IPS DF 6.9 (cell line): ENCODE measurements at regions not wholly inside any gene's neighbourhood (a gene's known extent, or its start where the extent isn't known, plus 50 kb on each side); places are given as distances from the start of the nearest gene placed in this dataset.

Source experiments
- DNase-seq: peaks from one replicate; pipeline ENCODE4 v3.0.0-alpha.2; 2013; ENCODE audit warnings: low read depth, low spot score
- H3K27ac ChIP-seq: one replicate; pipeline ENCODE4 v1.5.1; 2013; ENCODE audit warnings: low read length, control low read depth
- H3K27me3 ChIP-seq: 2 replicates; pipeline ENCODE4 v1.6.1; 2013; ENCODE audit warnings: mild to moderate bottlenecking, low read length; ENCODE audit not compliant: control insufficient read depth, insufficient read depth
- H3K36me3 ChIP-seq: 2 replicates; pipeline ENCODE4 v1.6.1; 2013; ENCODE audit warnings: low read length; ENCODE audit not compliant: control insufficient read depth, insufficient read depth
- H3K4me1 ChIP-seq: 2 replicates; pipeline ENCODE4 v1.6.1; 2013; ENCODE audit warnings: low read length; ENCODE audit not compliant: control insufficient read depth, insufficient read depth
- H3K4me3 ChIP-seq: 2 replicates; pipeline ENCODE4 v1.5.1; 2013; ENCODE audit warnings: mild to moderate bottlenecking, low read length
- H3K9me3 ChIP-seq: 2 replicates; pipeline ENCODE4 v1.6.1; 2013; ENCODE audit warnings: low read length, inconsistent platforms; ENCODE audit not compliant: control insufficient read depth, insufficient read depth
- WGBS: extraction: QIAGEN DNeasy Blood & Tissue Kit; methylation state at CpG from one replicate; pipeline ENCODE4 v1.1.7; 2013; ENCODE audit warnings: mixed read lengths, missing lambda C conversion rate; ENCODE audit not compliant: insufficient read length, insufficient coverage; 5-methylcytosine and 5-hydroxymethylcytosine counted together

DNA sequence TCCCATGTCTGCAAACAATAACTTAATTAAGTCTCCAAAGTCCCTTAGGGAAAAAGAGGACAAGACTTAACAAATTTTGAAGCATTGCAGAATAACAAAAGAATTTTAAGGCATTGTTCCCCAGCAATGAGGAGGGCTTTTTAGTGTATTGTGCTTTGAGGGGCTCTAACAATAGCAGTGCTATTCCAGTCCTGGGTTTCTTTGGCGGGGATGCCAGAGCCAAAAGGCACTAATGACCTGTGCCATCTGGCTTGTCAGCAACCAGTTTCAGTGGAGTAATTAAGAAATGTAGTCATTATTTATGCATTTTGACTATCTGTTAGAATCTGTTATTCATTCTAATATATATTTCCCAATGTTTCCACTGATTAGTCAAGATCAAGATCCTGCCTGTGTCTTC is 575.4 kb downstream of the SPRY1 start:
- Histone ChIP-seq H3K36me3 (no peaks in the 10 kb centered on the region), H3K4me1 (no peaks in the 10 kb centered on the region; the same call in 1 of the 2 replicates), H3K27me3 (no peaks in the 10 kb centered on the region), H3K4me3 (no peak overlapping the region), H3K9me3 (no peaks in the 10 kb centered on the region), H3K27ac (no peak overlapping the region)
- no peak for DNase-seq
- no CpG with 5 or more reads among the region's 1 CpG for WGBS

DNA sequence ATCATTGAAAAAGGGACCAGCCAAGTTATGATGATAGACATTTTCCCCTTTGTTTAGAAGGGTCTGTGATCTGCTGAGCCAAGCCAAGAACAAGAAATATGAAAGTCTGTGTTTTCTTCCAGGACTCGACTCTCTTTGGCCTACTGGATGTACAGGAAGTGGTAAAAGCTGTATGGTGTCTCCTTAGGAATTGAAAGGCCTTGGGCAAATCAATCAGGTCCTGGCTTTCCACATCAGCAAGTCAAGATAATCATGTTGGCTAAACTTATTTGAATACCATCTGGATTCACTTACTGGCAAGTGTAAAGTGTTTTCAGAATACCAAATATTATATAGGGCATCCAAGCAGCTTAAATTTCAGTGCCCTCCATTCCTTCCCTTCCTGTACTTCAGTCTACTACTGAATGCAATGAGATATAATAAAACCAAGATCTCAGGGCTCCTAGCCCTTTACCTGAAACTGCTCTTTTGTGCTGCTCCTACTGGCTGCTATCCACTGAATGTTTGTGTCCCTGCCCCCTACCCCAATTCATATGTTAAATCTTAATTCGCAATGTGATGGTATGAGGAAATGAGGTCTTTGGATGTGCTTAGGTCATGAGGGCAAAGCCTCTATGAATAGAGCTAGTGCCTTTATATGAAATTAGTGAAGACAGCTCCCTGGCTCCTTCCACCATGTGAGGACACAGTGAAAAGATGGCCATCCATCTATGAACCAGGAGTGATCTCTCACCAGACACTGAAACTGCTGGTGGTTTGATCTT is 578.0 kb downstream of the SPRY1 start:
- H3K36me3 ChIP-seq: no peaks in the 10 kb centered on the region
- no peak for DNase-seq
- no peak overlapping the region for H3K4me3 ChIP-seq
- H3K9me3 ChIP-seq: no peaks in the 10 kb centered on the region
- no CpG with 5 or more reads among the region's 2 CpGs for WGBS
- H3K27me3 ChIP-seq: no peaks in the 10 kb centered on the region
- no peak overlapping the region for H3K27ac ChIP-seq
- H3K4me1 ChIP-seq: no peaks in the 10 kb centered on the region; the same call in 1 of the 2 replicates

DNA sequence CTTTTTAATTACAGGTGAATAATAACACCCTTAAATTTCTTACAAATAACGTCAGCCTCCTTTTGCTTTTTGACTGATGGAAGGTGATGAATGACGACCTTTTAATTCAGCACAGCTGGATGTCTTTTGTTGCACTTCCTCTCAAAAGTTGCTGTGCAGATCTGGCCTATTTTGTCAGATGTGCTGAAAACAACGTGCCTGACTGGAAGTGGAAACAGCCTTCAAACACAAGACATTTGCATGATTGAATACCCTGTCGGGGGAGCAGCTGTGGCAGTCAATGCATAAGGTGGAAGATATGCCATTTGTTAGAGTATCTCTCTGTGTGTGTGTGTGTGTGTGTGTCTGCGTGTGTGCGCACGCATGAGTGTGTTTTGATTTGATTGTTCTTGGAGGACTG is 579.7 kb downstream of the SPRY1 start:
- no peak overlapping the region for H3K27ac ChIP-seq
- WGBS: 100% methylated on average over 1 of the region's 7 CpGs
- no peak overlapping the region for H3K4me3 ChIP-seq
- no peaks in the 10 kb centered on the region; the same call in 1 of the 2 replicates for H3K4me1 ChIP-seq
- no peak for DNase-seq
- no peaks in the 10 kb centered on the region for H3K27me3 ChIP-seq
- H3K9me3 ChIP-seq: no peaks in the 10 kb centered on the region
- no peaks in the 10 kb centered on the region for H3K36me3 ChIP-seq

- no CpG with 5 or more reads among the region's 2 CpGs for WGBS
- no peaks in the 10 kb centered on the region for H3K27me3 ChIP-seq
- no peaks in the 10 kb centered on the region for H3K36me3 ChIP-seq
- H3K9me3 ChIP-seq: no peaks in the 10 kb centered on the region
- no peak overlapping the region for H3K4me3 ChIP-seq
- H3K27ac ChIP-seq: no peak overlapping the region
- DNase-seq: no peak
- no peaks in the 10 kb centered on the region; the same call in 1 of the 2 replicates for H3K4me1 ChIP-seq
Observed at GRCh38 chr4:123976819-123977218, 580.2 kb downstream of the SPRY1 start.

GRCh38 chr4:123977641-123978081 is 581.1 kb downstream of the SPRY1 start:
- Histone ChIP-seq H3K9me3 (no peaks in the 10 kb centered on the region; the same call in 1 of the 2 replicates), H3K4me3 (no peak overlapping the region), H3K4me1 (no peaks in the 10 kb centered on the region; the same call in 1 of the 2 replicates), H3K27ac (no peak overlapping the region), H3K36me3 (no peaks in the 10 kb centered on the region), H3K27me3 (no peaks in the 10 kb centered on the region)
- no CpG with 5 or more reads among the region's 3 CpGs for WGBS
- DNase-seq: no peak

- no peaks in the 10 kb centered on the region for H3K36me3 ChIP-seq
- H3K27me3 ChIP-seq: no peaks in the 10 kb centered on the region
- H3K9me3 ChIP-seq: no peaks in the 10 kb centered on the region; the same call in 1 of the 2 replicates
- no CpG with 5 or more reads among the region's 1 CpG for WGBS
- no peaks in the 10 kb centered on the region; the same call in 1 of the 2 replicates for H3K4me1 ChIP-seq
- H3K4me3 ChIP-seq: no peak overlapping the region
- no peak for DNase-seq
- no peak overlapping the region for H3K27ac ChIP-seq
Observed at GRCh38 chr4:123978637-123979036, 582.0 kb downstream of the SPRY1 start.

DNA sequence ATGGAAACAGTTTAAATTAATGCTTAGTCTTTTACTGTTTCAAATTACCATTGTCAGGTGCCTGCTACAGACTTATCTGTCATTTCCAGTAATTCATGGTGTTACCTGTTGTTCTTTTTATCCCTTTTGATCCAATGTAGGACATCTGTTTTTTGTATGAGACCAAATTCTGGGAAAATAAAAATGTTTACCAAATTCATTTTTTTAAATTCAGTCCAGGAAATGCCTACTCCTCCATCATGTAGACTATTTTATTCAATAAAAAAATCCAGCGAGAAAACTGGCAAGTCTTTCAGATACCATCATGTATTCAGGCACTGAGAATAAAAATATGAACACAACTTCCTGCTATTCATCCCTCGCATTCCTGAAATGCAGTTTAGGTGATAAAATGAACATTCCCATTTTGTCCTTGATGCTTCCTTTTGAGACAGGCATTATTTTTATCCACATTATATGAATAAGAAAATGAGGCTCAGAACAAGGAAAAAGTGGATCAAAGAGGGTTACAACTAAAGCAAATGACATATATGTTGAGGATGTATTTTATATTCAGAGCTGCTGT is 584.2 kb downstream of the SPRY1 start:
- no CpG with 5 or more reads among the region's 2 CpGs for WGBS
- Histone ChIP-seq H3K27me3 (no peaks in the 10 kb centered on the region), H3K4me1 (no peaks in the 10 kb centered on the region), H3K27ac (no peak overlapping the region), H3K36me3 (no peaks in the 10 kb centered on the region), H3K9me3 (no peaks in the 10 kb centered on the region; the same call in 1 of the 2 replicates), H3K4me3 (no peak overlapping the region)
- DNase-seq: no peak

DNA sequence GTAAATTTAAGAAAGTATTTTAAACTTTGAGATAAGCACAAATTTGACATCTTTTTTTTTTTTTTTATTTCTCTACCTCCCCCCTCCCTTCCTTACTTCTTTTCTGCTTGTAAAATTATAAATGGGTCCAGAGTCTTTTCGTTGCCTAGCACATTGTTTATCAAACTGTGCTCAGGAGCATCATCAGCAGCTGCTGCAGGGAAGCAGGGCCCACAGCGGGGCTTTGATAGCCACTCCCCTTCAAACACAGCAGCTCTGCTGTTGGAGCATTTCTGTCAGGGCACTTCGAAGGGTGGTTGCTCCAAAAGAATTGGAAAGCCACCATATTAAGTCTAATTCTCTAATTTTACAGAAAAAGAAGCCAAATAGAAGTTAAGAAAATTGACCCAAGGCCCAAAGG is 588.3 kb downstream of the SPRY1 start:
- Histone ChIP-seq H3K27ac (no peak overlapping the region), H3K4me3 (no peak overlapping the region), H3K4me1 (no peaks in the 10 kb centered on the region), H3K36me3 (no peaks in the 10 kb centered on the region), H3K9me3 (no peaks in the 10 kb centered on the region; the same call in 1 of the 2 replicates), H3K27me3 (no peaks in the 10 kb centered on the region)
- WGBS: no CpG with 5 or more reads among the region's 3 CpGs
- no peak for DNase-seq

DNA sequence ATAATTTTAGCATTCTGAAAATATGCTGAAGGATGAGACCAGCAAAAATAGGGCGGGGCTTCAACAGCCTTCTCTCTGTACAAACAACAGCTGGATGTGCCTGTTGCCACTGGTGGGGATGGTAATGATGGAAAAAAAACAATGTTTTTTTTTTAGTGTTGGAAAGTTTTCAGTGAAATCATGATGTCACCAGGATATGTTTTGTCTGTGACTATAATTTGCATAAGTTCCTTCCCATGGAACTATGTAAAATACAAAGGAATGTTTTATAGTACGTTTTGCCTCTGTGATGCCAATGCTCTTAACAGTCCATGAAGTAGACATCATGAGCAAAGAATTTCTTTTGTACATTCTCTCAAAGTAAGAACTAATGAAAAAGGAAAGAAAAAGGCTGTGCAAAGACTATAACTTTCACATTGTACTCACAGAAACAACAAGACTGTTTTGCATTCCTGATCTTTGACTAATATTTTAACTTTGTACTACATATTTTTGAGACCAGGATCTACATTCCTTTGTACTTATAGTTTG is 589.7 kb downstream of the SPRY1 start:
- no peak overlapping the region for H3K4me3 ChIP-seq
- no peaks in the 10 kb centered on the region for H3K4me1 ChIP-seq
- no peak overlapping the region for H3K27ac ChIP-seq
- H3K36me3 ChIP-seq: no peaks in the 10 kb centered on the region
- DNase-seq: no peak
- no peaks in the 10 kb centered on the region for H3K27me3 ChIP-seq
- H3K9me3 ChIP-seq: no peaks in the 10 kb centered on the region; the same call in 1 of the 2 replicates
- WGBS: no CpG with 5 or more reads among the region's 2 CpGs

GRCh38 chr4:123987408-123987807 is 590.8 kb downstream of the SPRY1 start:
- H3K27ac ChIP-seq: no peak overlapping the region
- no peaks in the 10 kb centered on the region; the same call in 1 of the 2 replicates for H3K9me3 ChIP-seq
- H3K4me1 ChIP-seq: no peaks in the 10 kb centered on the region
- no peaks in the 10 kb centered on the region for H3K27me3 ChIP-seq
- no peak for DNase-seq
- no peak overlapping the region for H3K4me3 ChIP-seq
- no CpG with 5 or more reads among the region's 3 CpGs for WGBS
- H3K36me3 ChIP-seq: no peaks in the 10 kb centered on the region
